RWPE2 (cell line): ENCODE measurements at regions not wholly inside any gene's neighbourhood (a gene's known extent, or its start where the extent isn't known, plus 50 kb on each side); places are given as distances from the start of the nearest gene placed in this dataset.

Experiments
- ATAC-seq: fragments of 200-7000 bp; cut with Tn5 transposase; 3 replicates; pipeline ENCODE4 v1.9.1; 2021; ENCODE audit warnings: low read depth
- DNase-seq: peaks from one replicate; pipeline ENCODE4 v3.0.0-alpha.2; 2020; ENCODE audit warnings: low spot score
- H3K27ac ChIP-seq: fragments of 450-650 bp; 2 replicates; pipeline ENCODE4 v1.5.1; 2017; ENCODE audit warnings: mild to moderate bottlenecking; ENCODE audit not compliant: poor library complexity, severe bottlenecking
- H3K27me3 ChIP-seq: fragments of 250-450 bp; sonication (Bioruptor Pico); 2 replicates; pipeline ENCODE4 v1.5.1; 2021; ENCODE audit warnings: mild to moderate bottlenecking, moderate library complexity; ENCODE audit not compliant: insufficient read depth, poor library complexity, severe bottlenecking
- H3K36me3 ChIP-seq: fragments of 250-450 bp; sonication (Bioruptor Pico); 2 replicates; pipeline ENCODE4 v1.5.1; 2020; ENCODE audit warnings: low read depth, mild to moderate bottlenecking, moderate library complexity
- H3K4me1 ChIP-seq: fragments of 250-450 bp; sonication (Bioruptor Pico); 2 replicates; pipeline ENCODE4 v1.5.1; 2021; ENCODE audit warnings: mild to moderate bottlenecking, moderate library complexity; ENCODE audit not compliant: insufficient read depth, poor library complexity, severe bottlenecking
- H3K4me3 ChIP-seq: fragments of 250-450 bp; sonication (Bioruptor Pico); 2 replicates; pipeline ENCODE4 v1.5.1; 2021; ENCODE audit warnings: mild to moderate bottlenecking, moderate library complexity; ENCODE audit not compliant: severe bottlenecking
- H3K9me3 ChIP-seq: fragments of 250-450 bp; sonication (Bioruptor Pico); 2 replicates; pipeline ENCODE4 v1.5.1; 2021; ENCODE audit warnings: mild to moderate bottlenecking, moderate library complexity; ENCODE audit not compliant: severe bottlenecking
- TF ChIP-seq, protein P1 (sequence below): fragments of 450-650 bp; IDR thresholded peaks from one replicate; pipeline ENCODE4 v1.5.1; 2017; ENCODE audit warnings: mild to moderate bottlenecking, moderate library complexity; ENCODE audit not compliant: poor library complexity, severe bottlenecking

GRCh38 chr16:51359141-51359955, 208.3 kb upstream of the SALL1 start:
- H3K36me3 ChIP-seq = no peaks in the 10 kb centered on the region
- no peaks in the 10 kb centered on the region for H3K27me3 ChIP-seq
- H3K9me3 ChIP-seq = no peaks in the 10 kb centered on the region
- H3K27ac ChIP-seq = no peak overlapping the region
- DNase-seq (no peak), ATAC-seq (no peak)
- TF ChIP-seq, protein P1, sequence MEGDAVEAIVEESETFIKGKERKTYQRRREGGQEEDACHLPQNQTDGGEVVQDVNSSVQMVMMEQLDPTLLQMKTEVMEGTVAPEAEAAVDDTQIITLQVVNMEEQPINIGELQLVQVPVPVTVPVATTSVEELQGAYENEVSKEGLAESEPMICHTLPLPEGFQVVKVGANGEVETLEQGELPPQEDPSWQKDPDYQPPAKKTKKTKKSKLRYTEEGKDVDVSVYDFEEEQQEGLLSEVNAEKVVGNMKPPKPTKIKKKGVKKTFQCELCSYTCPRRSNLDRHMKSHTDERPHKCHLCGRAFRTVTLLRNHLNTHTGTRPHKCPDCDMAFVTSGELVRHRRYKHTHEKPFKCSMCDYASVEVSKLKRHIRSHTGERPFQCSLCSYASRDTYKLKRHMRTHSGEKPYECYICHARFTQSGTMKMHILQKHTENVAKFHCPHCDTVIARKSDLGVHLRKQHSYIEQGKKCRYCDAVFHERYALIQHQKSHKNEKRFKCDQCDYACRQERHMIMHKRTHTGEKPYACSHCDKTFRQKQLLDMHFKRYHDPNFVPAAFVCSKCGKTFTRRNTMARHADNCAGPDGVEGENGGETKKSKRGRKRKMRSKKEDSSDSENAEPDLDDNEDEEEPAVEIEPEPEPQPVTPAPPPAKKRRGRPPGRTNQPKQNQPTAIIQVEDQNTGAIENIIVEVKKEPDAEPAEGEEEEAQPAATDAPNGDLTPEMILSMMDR = no peak
- no peaks in the 10 kb centered on the region for H3K4me1 ChIP-seq
- no peak overlapping the region for H3K4me3 ChIP-seq

- no peaks in the 10 kb centered on the region for H3K27me3 ChIP-seq
- H3K9me3 ChIP-seq = no peaks in the 10 kb centered on the region
- DNase-seq = no peak
- H3K27ac ChIP-seq = no peak overlapping the region
- no peak overlapping the region for H3K4me3 ChIP-seq
- no peak for ATAC-seq
- TF ChIP-seq, protein P1 = no peak
- no peaks in the 10 kb centered on the region for H3K4me1 ChIP-seq
- no peaks in the 10 kb centered on the region for H3K36me3 ChIP-seq
These were observed 206.8 kb upstream of the SALL1 start for GRCh38 chr16:51357839-51358238.

DNA sequence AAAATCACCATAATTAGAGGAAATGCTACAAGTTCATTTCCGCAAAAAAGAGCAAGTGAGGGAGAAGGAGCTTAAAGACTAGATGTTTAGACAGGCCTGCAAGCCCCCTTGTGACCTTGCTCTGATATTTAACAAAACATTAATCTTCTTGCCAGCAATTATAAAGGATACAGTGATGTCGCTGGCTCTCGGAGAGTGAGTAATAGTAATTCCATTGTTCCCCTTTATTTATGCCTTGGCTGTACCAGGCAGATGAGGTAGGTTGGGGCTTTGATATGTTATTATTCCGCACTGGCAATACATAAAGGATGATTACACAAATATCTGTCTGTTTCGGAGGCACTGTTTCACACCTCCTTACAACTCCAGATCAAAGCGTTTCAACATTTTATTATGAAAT, 204.8 kb upstream of the SALL1 start:
- H3K36me3 ChIP-seq = no peaks in the 10 kb centered on the region
- DNase-seq = no peak
- H3K27me3 ChIP-seq = no peaks in the 10 kb centered on the region
- ATAC-seq = no peak
- TF ChIP-seq, protein P1 = no peak
- H3K27ac ChIP-seq = no peak overlapping the region
- H3K4me1 ChIP-seq = no peaks in the 10 kb centered on the region
- H3K9me3 ChIP-seq = no peaks in the 10 kb centered on the region
- H3K4me3 ChIP-seq = no peak overlapping the region

DNA sequence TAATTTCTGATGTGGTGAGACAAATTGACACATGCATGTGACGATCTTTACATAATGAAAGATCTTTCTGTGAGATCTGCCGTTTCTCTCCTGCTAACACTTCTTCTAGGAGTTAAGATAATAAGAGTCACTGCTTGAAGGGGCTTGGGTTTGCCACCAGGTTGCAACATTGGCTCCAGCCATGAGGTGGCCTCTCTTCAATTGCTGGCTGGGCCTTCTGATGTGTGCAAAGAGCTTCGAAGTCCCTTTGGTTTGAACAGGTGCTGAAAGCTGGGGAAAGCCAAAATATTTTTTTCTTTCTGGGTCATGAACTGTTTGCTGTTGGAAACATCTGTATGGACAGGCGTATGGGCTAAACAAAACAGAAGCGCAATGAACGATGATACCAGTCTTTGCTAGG, 204.1 kb upstream of the SALL1 start:
- DNase-seq = no peak
- Histone ChIP-seq H3K9me3 (no peaks in the 10 kb centered on the region), H3K27ac (no peak overlapping the region)

DNA sequence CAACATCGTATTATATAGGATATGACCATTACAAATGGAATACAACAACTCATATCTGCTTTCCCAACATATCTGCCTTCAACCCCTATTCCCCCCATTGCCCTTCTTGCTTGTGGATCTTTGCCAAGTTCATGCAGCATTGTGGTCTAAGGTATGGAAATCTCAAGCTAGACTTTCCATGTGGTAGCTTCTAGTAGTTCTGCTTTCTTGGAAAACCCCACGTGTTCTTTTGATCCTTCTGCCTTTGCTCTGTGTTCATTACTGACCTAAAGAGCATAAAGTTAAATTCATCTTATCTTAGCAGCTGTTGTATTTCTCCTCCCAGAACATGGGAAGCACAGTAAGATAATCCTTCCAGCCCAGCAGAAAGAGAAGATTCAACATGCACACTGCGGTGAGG, 202.0 kb upstream of the SALL1 start:
- H3K4me1 ChIP-seq = no peaks in the 10 kb centered on the region
- TF ChIP-seq, protein P1 = no peak
- no peaks in the 10 kb centered on the region for H3K27me3 ChIP-seq
- no peaks in the 10 kb centered on the region for H3K36me3 ChIP-seq
- ATAC-seq (no peak), DNase-seq (no peak)
- H3K27ac ChIP-seq = no peak overlapping the region
- H3K9me3 ChIP-seq = no peaks in the 10 kb centered on the region
- no peak overlapping the region for H3K4me3 ChIP-seq

More for the DNA sequence above, 204.1 kb upstream of the SALL1 start:
- TF ChIP-seq, protein P1 = no peak
- ATAC-seq = no peak
- no peak overlapping the region for H3K4me3 ChIP-seq
- H3K27me3 ChIP-seq = no peaks in the 10 kb centered on the region
- no peaks in the 10 kb centered on the region for H3K36me3 ChIP-seq
- no peaks in the 10 kb centered on the region for H3K4me1 ChIP-seq
